NCI-H1694 treated with DMSO at 0.1 percent for 48 hours (cell line): ENCODE measurements at regions not wholly inside any gene's neighbourhood (a gene's known extent, or its start where the extent isn't known, plus 50 kb on each side); places are given as distances from the start of the nearest gene placed in this dataset.
A peak's percentile ranks its signal among the peaks of the same experiment; 100 is the strongest.

Experiments
- DNase-seq: peaks from one replicate; lab custom pipeline; 2025; lab: John Stamatoyannopoulos, UW

GRCh38 chr15:70426096-70426821, 328.5 kb upstream of the TLE3 start:
- no peak for DNase-seq

GRCh38 chr15:70424937-70425411, 327.3 kb upstream of the TLE3 start:
- no peak for DNase-seq

GRCh38 chr15:70423267-70423666, 325.6 kb upstream of the TLE3 start:
- DNase-seq: no peak

GRCh38 chr15:70422342-70422741, 324.6 kb upstream of the TLE3 start:
- DNase-seq: no peak

- DNase-seq: no peak
These were observed 323.3 kb upstream of the TLE3 start for GRCh38 chr15:70420948-70421482.

DNA sequence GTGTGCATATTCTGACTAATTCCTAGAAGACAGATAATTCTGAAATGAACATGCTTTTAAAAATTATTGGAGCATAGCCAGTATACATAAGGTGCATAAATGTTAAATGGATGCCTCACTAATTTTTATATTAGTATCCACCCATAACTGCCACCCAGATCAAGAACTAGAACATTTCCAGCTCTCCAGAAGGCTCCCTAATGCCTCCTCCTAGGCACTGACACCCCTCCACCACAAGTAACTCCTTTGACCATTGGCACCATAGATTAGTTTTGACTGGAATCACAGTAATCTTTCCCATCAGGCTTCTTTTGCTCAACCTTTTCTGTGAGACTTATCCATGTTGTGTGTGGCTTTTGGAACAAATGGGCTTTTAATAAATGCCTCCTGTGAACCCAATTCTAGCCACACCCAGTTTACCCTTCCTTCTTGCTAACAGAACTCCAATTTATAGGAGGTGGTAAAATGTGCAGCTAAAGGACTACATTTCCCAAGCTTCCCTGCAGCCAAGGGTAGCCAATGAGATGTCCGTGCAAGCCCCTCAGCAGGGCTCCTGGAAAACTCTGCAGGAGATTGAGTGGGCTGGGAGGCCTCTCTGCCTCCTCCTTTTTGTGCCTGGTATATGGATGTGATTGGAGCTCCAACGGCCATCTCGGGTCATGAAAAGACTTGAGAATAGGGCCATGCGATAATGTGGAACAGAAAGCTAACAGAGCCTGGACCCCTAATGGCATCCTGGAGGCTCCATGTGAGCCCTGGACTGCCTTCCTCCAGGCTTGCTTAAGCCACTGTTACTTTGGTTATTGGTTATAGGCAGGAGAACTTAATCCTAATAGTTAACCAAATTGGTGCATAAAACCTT, 322.6 kb upstream of the TLE3 start:
- no peak for DNase-seq

DNA sequence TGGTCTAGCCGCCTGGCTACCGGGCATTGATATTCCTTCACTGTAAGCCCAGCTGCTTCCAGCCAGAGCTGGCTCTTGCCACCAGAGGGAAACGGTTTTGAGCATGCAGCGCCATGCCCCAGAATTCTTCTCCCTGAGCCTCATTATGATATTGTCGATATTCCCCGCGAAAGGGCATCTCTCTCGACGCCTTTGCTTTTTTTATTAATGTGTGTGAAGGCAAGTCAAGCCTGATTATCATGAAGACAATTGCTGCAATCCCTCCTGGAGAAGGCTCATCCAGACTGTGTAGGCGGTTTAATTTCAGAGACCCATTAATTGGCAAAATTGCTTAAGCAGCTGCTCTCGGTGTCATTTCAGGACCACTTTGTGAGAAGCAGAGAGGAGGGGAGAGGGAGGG, 321.2 kb upstream of the TLE3 start:
- peak; percentile 28 for DNase-seq

DNA sequence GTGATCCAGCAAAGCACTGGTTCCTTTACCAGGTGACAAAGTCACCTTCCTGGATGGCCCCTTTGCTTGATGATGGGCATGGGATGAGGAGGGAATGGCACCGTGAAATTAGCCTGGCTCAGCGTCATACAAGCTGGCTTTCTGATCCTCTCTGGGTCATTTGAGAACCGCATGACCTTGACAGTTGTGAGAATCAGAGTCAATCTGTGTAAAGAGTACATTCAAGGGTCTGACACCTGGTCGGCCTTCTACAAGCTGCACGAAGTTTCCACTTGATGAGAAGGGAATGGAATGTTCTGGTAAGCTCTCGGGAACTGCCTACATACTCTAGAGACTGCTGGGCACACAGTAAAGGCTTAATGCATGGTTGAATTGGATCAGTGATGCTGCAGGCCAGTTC, 319.8 kb upstream of the TLE3 start:
- no peak for DNase-seq

- DNase-seq: no peak
These were observed 319.1 kb upstream of the TLE3 start for GRCh38 chr15:70416829-70417228.

DNA sequence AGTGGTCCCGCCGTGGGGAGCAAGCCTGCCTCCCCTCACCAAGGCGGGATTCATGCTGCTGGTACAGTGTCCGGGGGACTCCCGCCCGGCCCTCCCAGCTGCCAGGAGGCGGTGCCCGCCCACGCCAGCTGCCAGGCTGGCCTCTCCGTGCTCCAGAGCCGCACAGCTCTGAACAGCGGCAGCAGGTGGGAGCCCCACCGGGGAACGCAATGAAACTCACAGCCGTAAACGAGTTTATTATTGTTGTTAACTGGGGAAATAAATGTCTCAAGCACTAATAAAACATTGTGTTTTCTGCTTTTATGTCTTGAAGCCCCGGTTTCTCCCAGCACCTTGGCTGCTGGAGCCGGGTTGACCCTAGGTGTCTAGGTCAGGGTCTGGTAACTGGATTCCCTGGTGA, 317.7 kb upstream of the TLE3 start:
- DNase-seq: peak; percentile 27

DNA sequence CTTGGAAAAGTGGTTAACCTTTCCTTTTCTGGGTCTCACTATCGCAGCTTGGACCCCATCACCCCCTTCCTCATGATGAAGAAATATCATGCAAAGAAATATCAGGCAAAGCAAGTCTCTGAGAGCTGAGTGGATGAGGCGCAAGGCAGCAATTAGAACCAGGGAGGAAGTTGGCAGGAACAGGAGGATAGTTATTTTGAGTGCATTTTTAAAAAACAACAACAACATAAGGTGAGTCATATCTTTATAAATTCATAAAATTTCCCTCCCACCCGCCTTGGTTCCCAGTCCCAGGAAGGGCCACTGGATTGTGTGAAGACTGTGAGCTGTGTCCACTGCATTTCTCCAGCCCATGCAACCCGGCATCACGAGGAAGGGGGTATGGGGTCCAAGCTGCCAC, 316.9 kb upstream of the TLE3 start:
- DNase-seq: no peak

- DNase-seq: no peak
These were observed 315.1 kb upstream of the TLE3 start for GRCh38 chr15:70412794-70413193.

DNA sequence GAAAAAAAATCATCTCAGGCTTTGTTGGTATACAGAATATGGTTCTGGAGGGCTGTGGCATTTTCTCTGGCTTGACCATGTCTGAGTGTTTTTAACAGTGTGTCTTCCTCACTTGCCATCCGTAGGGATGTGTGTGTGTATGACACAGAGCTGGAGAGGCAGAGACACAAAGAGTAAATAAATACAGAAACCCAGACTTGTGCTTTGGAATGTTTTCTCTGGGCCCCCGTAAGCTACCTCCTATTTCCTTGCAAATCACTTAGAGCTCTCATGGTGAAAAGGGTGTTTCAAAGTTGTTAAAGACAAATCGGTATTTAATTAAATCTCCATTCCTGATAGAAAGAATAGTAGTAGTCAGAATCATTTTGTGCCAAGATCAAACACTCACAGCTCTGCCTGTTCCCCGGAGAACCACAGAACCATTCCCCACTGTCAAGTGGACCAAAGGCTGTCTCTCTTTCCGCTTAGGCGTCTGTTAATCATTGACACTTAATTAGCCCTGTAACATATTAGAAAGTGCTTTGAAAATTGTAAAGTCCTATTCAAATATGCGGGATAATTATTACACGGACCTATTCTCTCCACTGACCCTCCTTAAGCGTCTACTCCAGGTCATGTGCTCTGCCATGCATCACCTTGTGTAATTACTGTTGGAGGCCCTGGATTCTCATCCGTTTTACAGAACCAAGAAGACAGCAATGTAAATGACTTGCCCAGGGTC, 313.6 kb upstream of the TLE3 start:
- no peak for DNase-seq

GRCh38 chr15:70410371-70410985, 312.8 kb upstream of the TLE3 start:
- DNase-seq: no peak

GRCh38 chr15:70409388-70409787, 311.7 kb upstream of the TLE3 start:
- no peak for DNase-seq

DNA sequence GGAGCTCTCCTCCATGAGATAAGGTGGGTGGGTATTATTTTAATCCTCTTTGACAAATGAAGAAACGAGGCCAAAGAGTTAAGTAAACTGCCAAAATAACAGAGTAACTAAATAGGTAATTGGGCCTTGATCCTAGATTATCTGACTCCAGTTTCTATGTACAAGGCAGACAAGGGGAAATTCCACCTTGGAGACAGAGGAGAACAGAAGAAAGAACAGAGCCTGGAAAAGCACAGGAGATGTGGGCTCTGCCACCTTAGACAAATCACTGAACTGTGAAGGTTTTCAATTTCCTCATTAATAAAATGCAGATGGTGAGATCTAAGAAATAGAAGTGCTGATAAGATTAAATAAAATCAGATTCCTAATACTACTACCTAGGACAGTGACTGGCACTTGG, 310.2 kb upstream of the TLE3 start:
- DNase-seq: no peak

DNA sequence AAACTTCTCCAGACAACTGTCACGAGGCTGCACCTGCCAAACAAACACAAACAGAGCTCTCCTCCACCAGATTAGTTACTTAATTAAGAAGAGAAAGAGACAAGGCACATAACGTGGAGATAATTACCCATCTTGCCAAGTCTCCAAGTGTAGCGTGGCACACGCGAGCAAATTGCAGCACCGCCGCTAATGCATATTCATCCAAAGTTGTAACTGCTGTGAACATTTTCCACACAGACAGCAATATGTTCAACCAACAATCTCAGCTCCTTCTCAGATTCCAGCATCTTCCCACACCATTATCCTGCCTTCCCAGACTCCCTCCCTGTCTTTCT, 309.6 kb upstream of the TLE3 start:
- no peak for DNase-seq

DNA sequence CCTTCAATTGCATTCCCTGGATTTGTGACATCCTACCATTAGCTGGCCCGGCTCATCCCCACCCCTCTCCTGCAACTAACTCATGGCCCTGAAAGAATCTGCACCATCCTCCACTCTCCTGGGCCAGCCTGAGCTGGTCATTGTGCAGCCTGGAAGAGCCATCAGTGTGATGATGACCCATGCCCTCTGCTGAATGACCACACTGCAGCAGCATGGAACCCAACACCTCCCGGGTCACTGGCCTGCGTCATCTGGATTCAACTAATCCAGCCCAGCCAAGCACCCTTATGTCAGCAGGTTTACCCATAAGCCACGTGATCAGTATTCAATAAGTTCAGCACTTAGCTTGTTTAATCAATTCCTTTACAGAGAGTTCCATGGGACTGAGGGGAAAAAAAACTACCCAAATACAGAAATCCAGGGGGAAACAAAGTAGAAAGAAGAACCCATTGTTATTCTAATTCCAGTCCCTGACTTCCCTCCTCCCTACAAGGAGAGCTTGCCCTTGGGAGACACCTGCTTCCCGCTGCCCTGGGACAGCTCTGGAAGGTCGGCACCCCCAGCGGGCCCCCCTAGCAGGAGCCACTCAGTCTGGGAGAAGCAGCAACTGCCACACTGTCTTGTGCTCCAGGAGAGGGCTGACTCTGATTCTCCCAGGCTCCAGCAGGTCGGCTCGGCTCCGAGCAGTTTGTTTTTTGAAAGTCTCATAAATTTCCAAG, 309.1 kb upstream of the TLE3 start:
- no peak for DNase-seq

- no peak for DNase-seq
These were observed 304.0 kb upstream of the TLE3 start for GRCh38 chr15:70401709-70402108.

GRCh38 chr15:70400766-70401541, 303.2 kb upstream of the TLE3 start:
- no peak for DNase-seq

GRCh38 chr15:70399204-70399603, 301.5 kb upstream of the TLE3 start:
- no peak for DNase-seq
